ENCODE measurements at regions not wholly inside any gene's neighbourhood (a gene's known extent, or its start where the extent isn't known, plus 50 kb on each side); places are given as distances from the start of the nearest gene placed in this dataset.
"Not testable (repeated sequence)": the region's sequence is repeated elsewhere in the genome, so short reads cannot be mapped to it uniquely, and the experiment has no call there.

- peaks cover 5% of the 10 kb centered on the region for H3K4me1 ChIP-seq (ENCODE audit: insufficient read depth, low read length)
- H3K27me3 ChIP-seq (ENCODE audit: insufficient read depth, low read length) = no peaks in the 10 kb centered on the region
- H3K9me3 ChIP-seq (ENCODE audit: low read depth, low read length) = no peaks in the 10 kb centered on the region
- no peak overlapping the region for H3K4me3 ChIP-seq (ENCODE audit: low read length)
Measured at GRCh38 chrX:16067886-16068515, 55.4 kb upstream of the GRPR start.

- H3K9me3 ChIP-seq (ENCODE audit: low read depth, low read length) = no peaks in the 10 kb centered on the region
- no peak overlapping the region for H3K4me3 ChIP-seq (ENCODE audit: low read length)
- H3K27me3 ChIP-seq (ENCODE audit: insufficient read depth, low read length) = no peaks in the 10 kb centered on the region
- peaks cover 10% of the 10 kb centered on the region for H3K4me1 ChIP-seq (ENCODE audit: insufficient read depth, low read length)
Measured at GRCh38 chrX:16063921-16064320, 59.4 kb upstream of the GRPR start.

GRCh38 chrX:16063141-16063540 is 60.2 kb upstream of the GRPR start:
- H3K4me3 ChIP-seq (ENCODE audit: low read length) = no peak overlapping the region
- H3K9me3 ChIP-seq (ENCODE audit: low read depth, low read length) = no peaks in the 10 kb centered on the region
- no peaks in the 10 kb centered on the region for H3K27me3 ChIP-seq (ENCODE audit: insufficient read depth, low read length)
- peaks cover 10% of the 10 kb centered on the region for H3K4me1 ChIP-seq (ENCODE audit: insufficient read depth, low read length)

GRCh38 chrX:16061296-16061695 is 62.1 kb upstream of the GRPR start:
- peaks cover 10% of the 10 kb centered on the region for H3K4me1 ChIP-seq (ENCODE audit: insufficient read depth, low read length)
- no peaks in the 10 kb centered on the region for H3K27me3 ChIP-seq (ENCODE audit: insufficient read depth, low read length)
- H3K4me3 ChIP-seq (ENCODE audit: low read length) = no peak overlapping the region
- H3K9me3 ChIP-seq (ENCODE audit: low read depth, low read length) = no peaks in the 10 kb centered on the region

GRCh38 chrX:16060252-16060651 is 63.1 kb upstream of the GRPR start:
- Histone ChIP-seq H3K4me3 (ENCODE audit: low read length) (no peak overlapping the region), H3K9me3 (ENCODE audit: low read depth, low read length) (no peaks in the 10 kb centered on the region), H3K27me3 (ENCODE audit: insufficient read depth, low read length) (no peaks in the 10 kb centered on the region), H3K4me1 (ENCODE audit: insufficient read depth, low read length) (peaks cover 10% of the 10 kb centered on the region)

GRCh38 chrX:16049126-16049525 is 74.2 kb upstream of the GRPR start:
- not testable (repeated sequence) for H3K27me3 ChIP-seq (ENCODE audit: insufficient read depth, low read length); H3K4me3 ChIP-seq (ENCODE audit: low read length); H3K9me3 ChIP-seq (ENCODE audit: low read depth, low read length); H3K4me1 ChIP-seq (ENCODE audit: insufficient read depth, low read length)

- H3K4me1 ChIP-seq (ENCODE audit: insufficient read depth, low read length) = no peaks in the 10 kb centered on the region
- H3K27me3 ChIP-seq (ENCODE audit: insufficient read depth, low read length) = no peaks in the 10 kb centered on the region
- H3K9me3 ChIP-seq (ENCODE audit: low read depth, low read length) = no peaks in the 10 kb centered on the region
- no peak overlapping the region for H3K4me3 ChIP-seq (ENCODE audit: low read length)
Measured at GRCh38 chrX:16042980-16043379, 80.4 kb upstream of the GRPR start.

GRCh38 chrX:16039834-16040233 is 83.5 kb upstream of the GRPR start:
- Histone ChIP-seq H3K27me3 (ENCODE audit: insufficient read depth, low read length) (no peaks in the 10 kb centered on the region), H3K9me3 (ENCODE audit: low read depth, low read length) (no peaks in the 10 kb centered on the region), H3K4me3 (ENCODE audit: low read length) (no peak overlapping the region), H3K4me1 (ENCODE audit: insufficient read depth, low read length) (no peaks in the 10 kb centered on the region)

- Histone ChIP-seq H3K27me3 (ENCODE audit: insufficient read depth, low read length) (no peaks in the 10 kb centered on the region), H3K4me1 (ENCODE audit: insufficient read depth, low read length) (no peaks in the 10 kb centered on the region), H3K4me3 (ENCODE audit: low read length) (no peak overlapping the region), H3K9me3 (ENCODE audit: low read depth, low read length) (no peaks in the 10 kb centered on the region)
Measured at GRCh38 chrX:16039363-16039762, 84.0 kb upstream of the GRPR start.

GRCh38 chrX:16033331-16033730 is 90.0 kb upstream of the GRPR start:
- H3K4me1 ChIP-seq (ENCODE audit: insufficient read depth, low read length) = peaks cover 12% of the 10 kb centered on the region
- H3K4me3 ChIP-seq (ENCODE audit: low read length) = no peak overlapping the region
- H3K9me3 ChIP-seq (ENCODE audit: low read depth, low read length) = no peaks in the 10 kb centered on the region
- no peaks in the 10 kb centered on the region for H3K27me3 ChIP-seq (ENCODE audit: insufficient read depth, low read length)

GRCh38 chrX:16028576-16028975 is 94.8 kb upstream of the GRPR start:
- H3K9me3 ChIP-seq (ENCODE audit: low read depth, low read length) = no peaks in the 10 kb centered on the region
- peaks cover 24% of the 10 kb centered on the region for H3K4me1 ChIP-seq (ENCODE audit: insufficient read depth, low read length)
- H3K4me3 ChIP-seq (ENCODE audit: low read length) = no peak overlapping the region
- H3K27me3 ChIP-seq (ENCODE audit: insufficient read depth, low read length) = no peaks in the 10 kb centered on the region

GRCh38 chrX:16023790-16024734 is 99.3 kb upstream of the GRPR start:
- no peaks in the 10 kb centered on the region for H3K27me3 ChIP-seq (ENCODE audit: insufficient read depth, low read length)
- H3K4me3 ChIP-seq (ENCODE audit: low read length) = no peak overlapping the region
- peaks cover 29% of the 10 kb centered on the region for H3K4me1 ChIP-seq (ENCODE audit: insufficient read depth, low read length)
- H3K9me3 ChIP-seq (ENCODE audit: low read depth, low read length) = no peaks in the 10 kb centered on the region

- Histone ChIP-seq H3K4me1 (ENCODE audit: insufficient read depth, low read length) (peaks cover 22% of the 10 kb centered on the region), H3K27me3 (ENCODE audit: insufficient read depth, low read length) (no peaks in the 10 kb centered on the region), H3K4me3 (ENCODE audit: low read length) (no peak overlapping the region), H3K9me3 (ENCODE audit: low read depth, low read length) (no peaks in the 10 kb centered on the region)
Measured at GRCh38 chrX:16022580-16023200, 100.7 kb upstream of the GRPR start.

GRCh38 chrX:16018291-16018690 is 105.1 kb upstream of the GRPR start:
- no peak overlapping the region for H3K4me3 ChIP-seq (ENCODE audit: low read length)
- no peaks in the 10 kb centered on the region for H3K9me3 ChIP-seq (ENCODE audit: low read depth, low read length)
- no peaks in the 10 kb centered on the region for H3K27me3 ChIP-seq (ENCODE audit: insufficient read depth, low read length)

GRCh38 chrX:16014171-16014570 is 109.2 kb upstream of the GRPR start:
- Histone ChIP-seq H3K4me1 (ENCODE audit: insufficient read depth, low read length) (no peaks in the 10 kb centered on the region), H3K4me3 (ENCODE audit: low read length) (no peak overlapping the region), H3K9me3 (ENCODE audit: low read depth, low read length) (no peaks in the 10 kb centered on the region), H3K27me3 (ENCODE audit: insufficient read depth, low read length) (no peaks in the 10 kb centered on the region)

More at GRCh38 chrX:16018291-16018690, 105.1 kb upstream of the GRPR start:
- H3K4me1 ChIP-seq (ENCODE audit: insufficient read depth, low read length) = peaks cover 8% of the 10 kb centered on the region
